ENCODE measurements at regions not wholly inside any gene's neighbourhood (a gene's known extent, or its start where the extent isn't known, plus 50 kb on each side); places are given as distances from the start of the nearest gene placed in this dataset.

- TF ChIP-seq SP1 (IDR thresholded peaks at IDR 0.05) (no peak), FOXK2 (IDR thresholded peaks at IDR 0.05) (no peak), NFRKB (IDR thresholded peaks at IDR 0.05) (no peak), PKNOX1 (IDR thresholded peaks at IDR 0.05) (no peak), SUZ12 (IDR thresholded peaks at IDR 0.05) (no peak)
Observed at GRCh38 chr3:151949706-151950105, 76.3 kb downstream of the SUCNR1 start.

Measured in HEK293T (cell line).